Calu3 (cell line): ENCODE measurements at regions not wholly inside any gene's neighbourhood (a gene's known extent, or its start where the extent isn't known, plus 50 kb on each side); places are given as distances from the start of the nearest gene placed in this dataset.

Experiments
- BruUV-seq: library from RNA; stranded (reverse); fragments of 400-500 nt; replicated peaks from 2 replicates; lab custom pipeline; 2021; lab: Mats Ljungman, UMichigan
- CTCF ChIA-PET: fragments of 300-600 bp; sonication (Branson Sonifier 250); formaldehyde crosslinking; loops from one replicate; lab custom pipeline; 2022; ENCODE audit warnings: antibody characterized with exemption; lab: Charles Lee
- DNase-seq: peaks from one replicate; pipeline ENCODE4 v3.0.0; 2022
- H3K27ac Mint-ChIP-seq: one replicate; pipeline ENCODE4 v1.8.0; 2022; ENCODE audit warnings: mixed read lengths; ENCODE audit not compliant: unreplicated experiment
- H3K27me3 Mint-ChIP-seq: one replicate; pipeline ENCODE4 v1.8.0; 2022; ENCODE audit warnings: mixed read lengths; ENCODE audit not compliant: unreplicated experiment
- H3K36me3 Mint-ChIP-seq: one replicate; pipeline ENCODE4 v1.8.0; 2022; ENCODE audit warnings: mild to moderate bottlenecking, moderate library complexity, mixed read lengths; ENCODE audit not compliant: insufficient read depth, unreplicated experiment
- H3K4me1 Mint-ChIP-seq: one replicate; pipeline ENCODE4 v1.8.0; 2022; ENCODE audit warnings: mild to moderate bottlenecking, low read depth, mixed read lengths; ENCODE audit not compliant: unreplicated experiment
- H3K4me3 Mint-ChIP-seq: one replicate; pipeline ENCODE4 v1.8.0; 2022; ENCODE audit warnings: mild to moderate bottlenecking, low read depth, moderate library complexity, mixed read lengths; ENCODE audit not compliant: unreplicated experiment
- H3K9me3 Mint-ChIP-seq: one replicate; pipeline ENCODE4 v1.8.0; 2022; ENCODE audit warnings: low read depth, mixed read lengths; ENCODE audit not compliant: unreplicated experiment
- intact Hi-C: fragments of 100-400 bp; cut with micrococcal nuclease; formaldehyde crosslinking; loops from one replicate; pipeline ENCODE4 v1.10.0; 2022; ENCODE audit not compliant: unreplicated experiment
- TF ChIP-seq, protein P1 (sequence below): fragments of 200-600 bp; IDR thresholded peaks from one replicate; pipeline ENCODE4 v1.8.0; 2022; ENCODE audit warnings: antibody characterized with exemption; ENCODE audit not compliant: unreplicated experiment

DNA sequence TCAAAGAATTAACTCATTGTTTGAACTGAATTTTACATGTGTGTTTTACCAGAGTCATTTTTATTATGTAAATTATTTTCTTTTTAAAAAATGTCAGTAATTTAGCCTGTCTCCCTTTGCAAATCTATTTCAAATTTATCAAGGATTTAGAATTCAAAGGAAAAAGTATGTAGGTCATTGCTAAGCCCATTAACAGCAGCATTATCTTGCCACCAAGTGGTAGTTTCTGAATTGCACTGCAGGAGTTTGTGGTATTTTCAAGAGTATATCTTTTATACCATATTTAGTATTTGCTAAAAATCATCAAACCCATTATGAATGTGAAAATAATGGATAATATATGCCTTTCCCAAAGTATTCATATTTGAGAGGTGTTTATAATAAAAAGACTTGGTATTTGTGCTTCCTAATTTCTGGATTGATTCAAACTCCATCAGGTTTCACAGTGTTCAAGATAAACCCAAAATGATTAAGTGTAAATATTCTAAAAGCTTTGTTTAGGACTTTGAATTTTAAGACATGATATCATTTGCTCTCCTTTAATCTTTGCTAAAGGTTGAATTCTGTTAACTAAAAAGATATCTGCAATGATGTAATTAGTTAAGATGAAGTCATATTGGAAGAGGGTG lies 711.4 kb downstream of the FSCB start:
- no peak overlapping the region for H3K27ac Mint-ChIP-seq
- intact Hi-C loops, result no loop called here
- no TSS peak for BruUV-seq
- H3K9me3 Mint-ChIP-seq, result peaks cover 4% of the 10 kb centered on the region
- no peak overlapping the region for H3K4me3 Mint-ChIP-seq
- no peaks in the 10 kb centered on the region for H3K27me3 Mint-ChIP-seq
- H3K36me3 Mint-ChIP-seq, result no peaks in the 10 kb centered on the region
- DNase-seq, result no peak
- TF ChIP-seq, protein P1, sequence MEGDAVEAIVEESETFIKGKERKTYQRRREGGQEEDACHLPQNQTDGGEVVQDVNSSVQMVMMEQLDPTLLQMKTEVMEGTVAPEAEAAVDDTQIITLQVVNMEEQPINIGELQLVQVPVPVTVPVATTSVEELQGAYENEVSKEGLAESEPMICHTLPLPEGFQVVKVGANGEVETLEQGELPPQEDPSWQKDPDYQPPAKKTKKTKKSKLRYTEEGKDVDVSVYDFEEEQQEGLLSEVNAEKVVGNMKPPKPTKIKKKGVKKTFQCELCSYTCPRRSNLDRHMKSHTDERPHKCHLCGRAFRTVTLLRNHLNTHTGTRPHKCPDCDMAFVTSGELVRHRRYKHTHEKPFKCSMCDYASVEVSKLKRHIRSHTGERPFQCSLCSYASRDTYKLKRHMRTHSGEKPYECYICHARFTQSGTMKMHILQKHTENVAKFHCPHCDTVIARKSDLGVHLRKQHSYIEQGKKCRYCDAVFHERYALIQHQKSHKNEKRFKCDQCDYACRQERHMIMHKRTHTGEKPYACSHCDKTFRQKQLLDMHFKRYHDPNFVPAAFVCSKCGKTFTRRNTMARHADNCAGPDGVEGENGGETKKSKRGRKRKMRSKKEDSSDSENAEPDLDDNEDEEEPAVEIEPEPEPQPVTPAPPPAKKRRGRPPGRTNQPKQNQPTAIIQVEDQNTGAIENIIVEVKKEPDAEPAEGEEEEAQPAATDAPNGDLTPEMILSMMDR, result no peak
- CTCF ChIA-PET, result no interaction called here
- no peaks in the 10 kb centered on the region for H3K4me1 Mint-ChIP-seq

DNA sequence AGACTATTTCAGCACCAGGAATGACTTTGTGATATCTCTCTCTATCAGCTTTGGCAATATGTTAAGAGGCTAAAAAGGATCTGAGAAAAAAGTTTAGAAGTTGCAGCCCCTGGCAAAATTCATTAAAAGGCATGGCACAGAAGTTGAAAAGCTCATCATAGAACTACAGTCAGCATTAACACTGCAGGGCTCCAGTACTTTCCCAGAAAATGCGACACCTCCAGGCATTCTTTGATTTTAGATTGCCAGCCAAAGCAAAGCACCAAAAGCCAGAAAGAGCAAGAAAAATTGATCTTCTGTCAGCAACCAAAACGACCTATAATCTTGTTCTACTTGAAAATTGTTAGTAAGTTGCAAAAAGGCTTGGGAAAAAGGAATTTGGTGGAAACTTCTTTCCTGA lies 713.5 kb downstream of the FSCB start:
- no peak overlapping the region for H3K27ac Mint-ChIP-seq
- no peaks in the 10 kb centered on the region for H3K27me3 Mint-ChIP-seq
- H3K4me3 Mint-ChIP-seq, result no peak overlapping the region
- H3K36me3 Mint-ChIP-seq, result no peaks in the 10 kb centered on the region
- intact Hi-C loops, result no loop called here
- BruUV-seq, result no TSS peak
- no peaks in the 10 kb centered on the region for H3K4me1 Mint-ChIP-seq
- TF ChIP-seq, protein P1, result no peak
- CTCF ChIA-PET, result no interaction called here
- H3K9me3 Mint-ChIP-seq, result peaks cover 3% of the 10 kb centered on the region
- no peak for DNase-seq

DNA sequence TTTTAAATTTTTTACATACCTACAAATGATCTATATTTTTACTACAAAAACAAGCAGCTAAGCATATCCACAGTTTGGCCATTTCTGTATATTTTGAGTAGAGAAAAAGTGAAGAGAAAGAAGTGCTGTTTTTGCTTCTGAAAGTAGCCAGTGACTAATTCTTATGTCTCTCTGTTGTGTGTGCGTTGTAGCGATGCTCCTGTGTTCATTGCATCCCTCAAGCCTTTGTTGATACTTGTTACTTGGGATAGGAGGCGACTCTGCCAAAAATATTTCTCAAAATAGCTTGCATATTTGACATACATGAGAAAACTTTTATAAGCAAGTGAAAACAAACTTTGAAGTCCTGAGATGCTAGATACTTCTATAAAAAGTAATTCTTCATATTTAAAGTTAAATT lies 714.1 kb downstream of the FSCB start:
- DNase-seq, result no peak
- Mint-ChIP-seq H3K36me3 (no peaks in the 10 kb centered on the region), H3K4me1 (no peaks in the 10 kb centered on the region), H3K27ac (no peak overlapping the region), H3K9me3 (peaks cover 3% of the 10 kb centered on the region), H3K4me3 (no peak overlapping the region), H3K27me3 (no peaks in the 10 kb centered on the region)
- BruUV-seq, result no TSS peak
- CTCF ChIA-PET, result no interaction called here
- TF ChIP-seq, protein P1, result no peak
- intact Hi-C loops, result no loop called here

DNA sequence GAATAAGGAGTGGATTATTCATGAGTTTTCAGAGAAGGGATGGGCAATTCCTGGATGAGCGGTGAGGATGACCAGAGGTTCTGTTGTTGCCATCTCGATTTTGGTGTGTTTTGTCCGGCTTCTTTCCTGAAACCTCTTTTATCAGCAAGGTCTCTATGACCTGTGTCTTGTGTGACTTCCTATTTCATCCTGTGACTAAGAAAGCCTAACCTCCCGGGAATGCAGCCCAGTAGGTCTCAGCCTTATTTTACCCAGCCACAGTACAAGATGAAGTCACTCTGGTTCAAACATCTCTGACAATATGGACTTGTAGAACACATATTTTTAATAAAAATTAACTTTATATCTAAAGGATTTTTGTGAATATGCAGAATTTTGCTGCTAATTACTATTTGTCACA lies 716.4 kb downstream of the FSCB start:
- TF ChIP-seq, protein P1, result no peak
- Mint-ChIP-seq H3K27ac (no peak overlapping the region), H3K9me3 (no peaks in the 10 kb centered on the region), H3K27me3 (no peaks in the 10 kb centered on the region), H3K4me1 (no peaks in the 10 kb centered on the region), H3K36me3 (no peaks in the 10 kb centered on the region), H3K4me3 (no peak overlapping the region)
- no TSS peak for BruUV-seq
- CTCF ChIA-PET, result no interaction called here
- intact Hi-C loops, result no loop called here
- DNase-seq, result no peak
